Lower leg skin (tissue), 4 donors: ENCODE measurements at regions not wholly inside any gene's neighbourhood (a gene's known extent, or its start where the extent isn't known, plus 50 kb on each side); places are given as distances from the start of the nearest gene placed in this dataset.
"Not testable (repeated sequence)": the region's sequence is repeated elsewhere in the genome, so short reads cannot be mapped to it uniquely, and the experiment has no call there.

ENCODE experiments used
- DNase-seq, 2 donors: peaks; one replicate each; pipeline ENCODE4 v3.0.0-alpha.2; 2019; ENCODE audit warnings: low spot score in 2 of 2
- H3K4me3 ChIP-seq: fragments of 200-600 bp; sonication (generic); 2 replicates; pipeline ENCODE4 v1.5.1; 2017; ENCODE audit warnings: mild to moderate bottlenecking, low read depth; ENCODE audit not compliant: poor library complexity, severe bottlenecking
- POLR2A ChIP-seq, 2 donors: fragments of 450-650 bp; IDR thresholded peaks; one replicate each; pipeline ENCODE4 v1.6.1; 2016 to 2017; ENCODE audit warnings: antibody characterized with exemption in 2 of 2, mild to moderate bottlenecking in 1 of 2, moderate library complexity in 1 of 2
- WGBS, 2 donors: methylation state at CpG; one replicate each; pipeline ENCODE4 v1.1.5; 2018; 5-methylcytosine and 5-hydroxymethylcytosine counted together
- intact Hi-C: fragments of 100-400 bp; cut with DNase I; formaldehyde crosslinking; loops from one replicate; pipeline ENCODE4 v1.15.0; 2023; ENCODE audit warnings: low total_unique reads
- TF ChIP-seq, protein P1 (sequence below), 3 donors: fragments of 450-650 bp; IDR thresholded peaks; one replicate each; pipeline ENCODE4 v1.5.1; 2016; ENCODE audit warnings: antibody characterized with exemption in 3 of 3, mild to moderate bottlenecking in 3 of 3, moderate library complexity in 2 of 3

DNA sequence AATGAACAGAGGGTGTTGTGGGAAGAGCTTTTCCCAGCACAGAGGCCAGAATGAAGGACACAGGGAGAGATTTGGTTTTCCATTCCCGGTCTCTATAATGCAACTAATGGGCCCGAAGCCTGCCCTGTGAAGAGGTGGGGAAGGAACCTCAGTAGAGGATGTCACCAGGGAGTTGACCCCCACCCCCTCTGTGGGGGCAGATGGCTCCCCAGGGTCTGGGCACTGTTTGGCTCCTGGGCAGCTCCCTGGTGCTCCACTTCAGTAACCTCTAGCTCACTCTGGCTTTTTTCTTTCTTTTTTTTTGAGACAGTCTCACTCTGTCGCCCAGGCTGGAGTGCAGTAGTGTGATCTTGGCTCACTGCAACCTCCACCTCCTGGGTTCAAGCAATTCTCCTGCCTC lies 109.1 kb upstream of the DLG1 start:
- TF ChIP-seq, protein P1, sequence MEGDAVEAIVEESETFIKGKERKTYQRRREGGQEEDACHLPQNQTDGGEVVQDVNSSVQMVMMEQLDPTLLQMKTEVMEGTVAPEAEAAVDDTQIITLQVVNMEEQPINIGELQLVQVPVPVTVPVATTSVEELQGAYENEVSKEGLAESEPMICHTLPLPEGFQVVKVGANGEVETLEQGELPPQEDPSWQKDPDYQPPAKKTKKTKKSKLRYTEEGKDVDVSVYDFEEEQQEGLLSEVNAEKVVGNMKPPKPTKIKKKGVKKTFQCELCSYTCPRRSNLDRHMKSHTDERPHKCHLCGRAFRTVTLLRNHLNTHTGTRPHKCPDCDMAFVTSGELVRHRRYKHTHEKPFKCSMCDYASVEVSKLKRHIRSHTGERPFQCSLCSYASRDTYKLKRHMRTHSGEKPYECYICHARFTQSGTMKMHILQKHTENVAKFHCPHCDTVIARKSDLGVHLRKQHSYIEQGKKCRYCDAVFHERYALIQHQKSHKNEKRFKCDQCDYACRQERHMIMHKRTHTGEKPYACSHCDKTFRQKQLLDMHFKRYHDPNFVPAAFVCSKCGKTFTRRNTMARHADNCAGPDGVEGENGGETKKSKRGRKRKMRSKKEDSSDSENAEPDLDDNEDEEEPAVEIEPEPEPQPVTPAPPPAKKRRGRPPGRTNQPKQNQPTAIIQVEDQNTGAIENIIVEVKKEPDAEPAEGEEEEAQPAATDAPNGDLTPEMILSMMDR (IDR thresholded peaks at IDR 0.05), result no peak
- TF ChIP-seq POLR2A (IDR thresholded peaks at IDR 0.05), result no peak

DNA sequence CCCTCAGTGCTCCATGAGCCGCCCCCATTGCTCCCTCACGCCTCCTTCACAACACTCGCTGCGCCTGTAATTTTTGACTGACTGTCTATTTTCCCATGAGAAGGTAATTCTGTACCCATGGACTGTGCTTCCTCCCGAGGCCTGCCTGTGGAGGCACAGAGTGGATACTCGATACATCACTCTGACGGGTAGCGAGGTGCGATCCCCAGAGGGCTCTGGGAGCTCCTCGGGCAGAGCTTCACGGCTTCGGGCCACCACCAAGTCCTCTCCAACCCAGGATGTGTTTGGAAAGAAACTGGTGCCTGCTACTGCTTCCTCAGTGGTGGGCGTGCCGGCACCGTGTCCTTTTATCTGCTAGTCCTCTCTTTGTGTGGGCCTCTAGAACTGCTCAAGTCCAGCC lies 108.6 kb upstream of the DLG1 start:
- peak in 1 of 2 donors; percentile 59 for DNase-seq
- no peak overlapping the region for H3K4me3 ChIP-seq
- 85 to 91% methylated on average over 14 to 15 of the region's 15 CpGs for WGBS, 2 donors
- TF ChIP-seq POLR2A (IDR thresholded peaks at IDR 0.05), result no peak
- TF ChIP-seq, protein P1 (IDR thresholded peaks at IDR 0.05), result no peak
- intact Hi-C loops, result no loop called here

More for the DNA sequence above, 109.1 kb upstream of the DLG1 start:
- intact Hi-C loops, result no loop called here
- DNase-seq, result peak in 1 of 2 donors; percentile 68
- H3K4me3 ChIP-seq, result no peak overlapping the region
- WGBS, 2 donors, result 81 to 96% methylated on average over 3 of the region's 3 CpGs

DNA sequence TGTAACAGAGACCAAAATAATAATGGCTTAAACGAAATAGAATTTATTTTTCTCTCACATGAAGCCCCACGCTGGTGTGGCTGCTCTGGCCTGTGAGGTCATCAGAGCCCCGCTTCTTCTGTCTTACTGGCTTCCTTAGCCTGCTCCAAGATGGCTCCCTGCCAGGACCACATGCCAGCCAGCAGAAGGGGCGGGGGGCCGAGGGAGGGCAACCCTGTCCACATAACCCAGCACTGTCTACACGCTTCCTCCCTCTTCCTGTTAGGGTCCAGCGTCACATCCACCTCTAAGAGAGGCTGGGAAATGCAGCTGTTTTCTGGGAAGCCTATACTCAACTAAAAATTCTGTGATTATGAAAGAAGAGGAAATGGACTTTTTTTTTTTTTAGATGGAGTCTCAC lies 107.9 kb upstream of the DLG1 start:
- intact Hi-C loops, result no loop called here
- no peak overlapping the region for H3K4me3 ChIP-seq
- DNase-seq, result peak in 1 of 2 donors; percentile 77
- TF ChIP-seq, protein P1 (IDR thresholded peaks at IDR 0.05), result no peak
- no peak for TF ChIP-seq POLR2A (IDR thresholded peaks at IDR 0.05)
- WGBS, 2 donors, result 45 to 49% methylated on average over 7 of the region's 7 CpGs

DNA sequence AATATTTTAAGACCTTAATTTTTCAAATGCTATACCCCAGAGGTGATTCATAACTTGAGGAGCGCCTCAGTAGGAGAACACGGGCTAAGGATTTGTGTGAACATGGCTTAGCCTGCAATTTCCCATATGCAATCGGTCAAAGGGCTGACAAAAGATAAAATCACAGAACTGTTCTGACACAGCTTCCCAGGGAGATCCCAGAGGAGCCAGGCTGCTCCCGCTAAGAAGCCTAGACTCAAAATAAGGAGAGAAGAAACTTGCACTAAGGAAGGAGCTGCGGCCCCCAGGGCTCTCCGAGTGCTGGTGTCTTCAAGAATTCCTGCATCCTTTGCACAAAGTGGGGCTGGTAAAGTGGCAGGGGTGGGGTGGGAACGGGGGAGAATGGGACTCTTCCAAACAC lies 106.3 kb upstream of the DLG1 start:
- DNase-seq, result peak in 1 of 2 donors; percentile 36
- intact Hi-C loops, result no loop called here
- 87 to 91% methylated on average over 7 of the region's 7 CpGs for WGBS, 2 donors
- no peak overlapping the region for H3K4me3 ChIP-seq
- TF ChIP-seq POLR2A (IDR thresholded peaks at IDR 0.05), result no peak
- TF ChIP-seq, protein P1 (IDR thresholded peaks at IDR 0.05), result no peak

DNA sequence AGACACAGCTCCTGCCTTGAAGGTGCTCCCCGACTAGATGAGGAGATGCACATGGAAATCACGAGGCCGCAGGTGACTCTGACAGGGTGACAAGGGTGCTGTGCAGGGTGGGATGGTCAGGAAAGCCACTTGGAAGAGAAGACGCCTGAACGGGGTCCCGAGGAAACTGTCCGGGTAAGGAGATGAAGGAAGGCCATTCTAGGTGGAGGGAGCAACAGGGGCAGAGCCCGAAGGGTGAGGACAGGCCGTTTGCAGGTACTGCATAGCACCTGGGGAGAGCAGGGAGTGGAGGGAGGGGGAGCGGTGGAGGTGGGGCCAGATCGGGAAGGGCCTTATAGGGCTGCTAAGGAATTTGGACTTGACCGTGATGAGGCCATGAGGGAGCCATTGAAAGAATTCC lies 105.6 kb upstream of the DLG1 start:
- peak in 1 of 2 donors; percentile 40 for DNase-seq
- no peak overlapping the region for H3K4me3 ChIP-seq
- intact Hi-C loops, result no loop called here
- WGBS, 2 donors, result 94% methylated on average over 12 of the region's 12 CpGs
- no peak for TF ChIP-seq POLR2A (IDR thresholded peaks at IDR 0.05)
- TF ChIP-seq, protein P1 (IDR thresholded peaks at IDR 0.05), result no peak

DNA sequence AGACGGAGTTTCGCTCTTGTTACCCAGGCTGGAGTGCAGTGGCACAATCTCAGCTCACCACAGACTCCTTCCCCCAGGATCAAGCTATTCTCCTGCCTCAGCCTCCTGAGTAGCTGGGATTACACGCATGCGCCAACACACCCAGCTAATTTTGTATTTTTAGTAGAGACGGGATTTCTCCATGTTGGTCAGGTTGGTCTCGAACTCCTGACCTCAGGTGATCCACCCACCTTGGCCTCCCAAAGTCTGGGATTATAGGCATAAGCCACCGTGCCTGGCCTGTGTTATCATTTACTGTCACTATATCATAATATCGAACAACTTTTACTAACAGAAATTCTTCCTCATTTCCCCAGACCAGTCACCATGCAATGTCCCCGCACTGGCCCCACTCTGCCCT lies 104.0 kb upstream of the DLG1 start:
- H3K4me3 ChIP-seq, intact Hi-C loops: not testable (repeated sequence)
- 93 to 97% methylated on average over 9 of the region's 9 CpGs for WGBS, 2 donors
- DNase-seq, result peak in 1 of 2 donors; percentile 60
